ENCODE measurements at regions not wholly inside any gene's neighbourhood (a gene's known extent, or its start where the extent isn't known, plus 50 kb on each side); places are given as distances from the start of the nearest gene placed in this dataset.

GRCh38 chr14:51360592-51360991, 120.5 kb downstream of the TMX1 start:
- TF ChIP-seq POLR2A (IDR thresholded peaks at IDR 0.05; ENCODE audit: borderline replicate concordance, extremely low read depth, insufficient read depth, insufficient read length) (no peak), CTCF (IDR thresholded peaks at IDR 0.05 in 2 of 3, conservative IDR thresholded peaks at IDR 0.05 in 1 of 3; ENCODE audit: borderline replicate concordance in 1 of 3, insufficient read depth in 1 of 3, low read depth in 2 of 3, low read length in 2 of 3) (no peak), EZH2 (IDR thresholded peaks at IDR 0.05) (no peak), POLR2AphosphoS5 (IDR thresholded peaks at IDR 0.05; ENCODE audit: low read depth, low read length) (no peak), RAD21 (IDR thresholded peaks at IDR 0.05; ENCODE audit: low read depth) (no peak), SIN3A (IDR thresholded peaks at IDR 0.05; ENCODE audit: low read depth) (no peak), ZBTB33 (IDR thresholded peaks at IDR 0.05; ENCODE audit: extremely low read depth, insufficient replicate concordance, low read length) (no peak), JUND (IDR thresholded peaks at IDR 0.05) (no peak), SP1 (IDR thresholded peaks at IDR 0.05; ENCODE audit: low read depth) (no peak), CEBPB (IDR thresholded peaks at IDR 0.05; ENCODE audit: low read depth) (no peak), MAX (IDR thresholded peaks at IDR 0.05) (no peak), EZH2phosphoT487 (IDR thresholded peaks at IDR 0.05; ENCODE audit: borderline replicate concordance) (no peak), REST (IDR thresholded peaks at IDR 0.05; ENCODE audit: low read depth) (no peak)
